HFFc6 (cell line): ENCODE measurements at regions not wholly inside any gene's neighbourhood (a gene's known extent, or its start where the extent isn't known, plus 50 kb on each side); places are given as distances from the start of the nearest gene placed in this dataset.
A peak's percentile ranks its signal among the peaks of the same experiment; 100 is the strongest.
"Not testable (repeated sequence)": the region's sequence is repeated elsewhere in the genome, so short reads cannot be mapped to it uniquely, and the experiment has no call there.

ENCODE experiments used
- DNase-seq: peaks from one replicate; pipeline ENCODE4 v3.0.0-alpha.2; 2018
- H3K27ac Mint-ChIP-seq: 2 replicates; pipeline ENCODE4 v1.8.0; 2020; ENCODE audit warnings: mild to moderate bottlenecking, mixed read lengths
- H3K27me3 Mint-ChIP-seq: 2 replicates; pipeline ENCODE4 v1.8.0; 2021; ENCODE audit warnings: mild to moderate bottlenecking, moderate library complexity, mixed read lengths; ENCODE audit not compliant: insufficient read depth
- H3K36me3 Mint-ChIP-seq: 2 replicates; pipeline ENCODE4 v1.8.0; 2021; ENCODE audit warnings: low read depth, mixed read lengths
- H3K4me1 Mint-ChIP-seq: 2 replicates; pipeline ENCODE4 v1.8.0; 2020; ENCODE audit warnings: low read depth, mixed read lengths
- H3K4me3 Mint-ChIP-seq: 2 replicates; pipeline ENCODE4 v1.8.0; 2020; ENCODE audit warnings: mild to moderate bottlenecking, moderate library complexity, mixed read lengths
- H3K9me3 Mint-ChIP-seq: 2 replicates; pipeline ENCODE4 v1.8.0; 2020; ENCODE audit warnings: mild to moderate bottlenecking, mixed read lengths
- TF ChIP-seq, protein P1 (sequence below): fragments of 200-600 bp; sonication (generic); IDR thresholded peaks from 2 replicates; pipeline ENCODE4 v1.5.0; 2021; ENCODE audit warnings: antibody characterized with exemption, mild to moderate bottlenecking

DNA sequence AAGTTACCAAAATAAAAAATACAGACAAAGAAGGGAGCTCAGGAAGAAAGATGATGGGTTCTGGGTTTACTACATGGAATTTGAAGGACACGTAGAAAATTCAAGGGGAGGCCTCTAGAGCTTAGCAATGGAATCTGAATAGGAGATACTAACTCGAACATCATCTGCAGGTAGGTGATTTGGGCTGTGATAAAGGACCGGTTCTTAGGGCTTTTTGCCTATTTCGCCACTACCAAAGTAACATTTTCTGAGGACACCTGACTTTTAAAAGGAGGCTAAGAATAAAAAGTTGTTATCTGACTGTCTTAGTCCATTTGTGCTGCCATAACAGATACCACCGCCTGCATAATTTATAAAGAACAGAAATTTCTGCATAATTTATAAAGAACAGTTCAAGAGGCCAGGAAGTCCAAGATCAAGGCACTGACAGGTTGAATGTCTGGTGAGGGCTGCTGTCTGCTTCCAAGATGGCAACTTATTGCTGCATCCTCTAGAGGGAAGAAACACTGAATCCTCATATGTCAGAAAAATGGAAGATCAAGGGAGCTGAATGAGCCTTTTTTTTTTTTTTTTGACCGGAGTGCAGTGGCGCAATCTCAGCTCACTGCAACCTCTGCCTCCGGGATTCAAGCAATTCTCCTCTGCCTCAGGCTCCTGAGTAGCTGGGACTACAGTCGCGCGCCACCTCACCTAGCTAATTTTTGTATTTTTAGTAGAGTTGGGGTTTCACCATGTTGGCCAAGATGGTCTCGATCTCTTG lies 67.9 kb upstream of the UBE2E2 start:
- no peaks in the 10 kb centered on the region; the same call in 1 of the 2 replicates for H3K27me3 Mint-ChIP-seq
- no peaks in the 10 kb centered on the region for H3K9me3 Mint-ChIP-seq
- no peak for DNase-seq
- no peak overlapping the region for H3K27ac Mint-ChIP-seq
- TF ChIP-seq, protein P1, sequence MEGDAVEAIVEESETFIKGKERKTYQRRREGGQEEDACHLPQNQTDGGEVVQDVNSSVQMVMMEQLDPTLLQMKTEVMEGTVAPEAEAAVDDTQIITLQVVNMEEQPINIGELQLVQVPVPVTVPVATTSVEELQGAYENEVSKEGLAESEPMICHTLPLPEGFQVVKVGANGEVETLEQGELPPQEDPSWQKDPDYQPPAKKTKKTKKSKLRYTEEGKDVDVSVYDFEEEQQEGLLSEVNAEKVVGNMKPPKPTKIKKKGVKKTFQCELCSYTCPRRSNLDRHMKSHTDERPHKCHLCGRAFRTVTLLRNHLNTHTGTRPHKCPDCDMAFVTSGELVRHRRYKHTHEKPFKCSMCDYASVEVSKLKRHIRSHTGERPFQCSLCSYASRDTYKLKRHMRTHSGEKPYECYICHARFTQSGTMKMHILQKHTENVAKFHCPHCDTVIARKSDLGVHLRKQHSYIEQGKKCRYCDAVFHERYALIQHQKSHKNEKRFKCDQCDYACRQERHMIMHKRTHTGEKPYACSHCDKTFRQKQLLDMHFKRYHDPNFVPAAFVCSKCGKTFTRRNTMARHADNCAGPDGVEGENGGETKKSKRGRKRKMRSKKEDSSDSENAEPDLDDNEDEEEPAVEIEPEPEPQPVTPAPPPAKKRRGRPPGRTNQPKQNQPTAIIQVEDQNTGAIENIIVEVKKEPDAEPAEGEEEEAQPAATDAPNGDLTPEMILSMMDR, result no peak
- H3K4me3 Mint-ChIP-seq, result no peak overlapping the region
- no peaks in the 10 kb centered on the region for H3K36me3 Mint-ChIP-seq
- no peaks in the 10 kb centered on the region for H3K4me1 Mint-ChIP-seq

DNA sequence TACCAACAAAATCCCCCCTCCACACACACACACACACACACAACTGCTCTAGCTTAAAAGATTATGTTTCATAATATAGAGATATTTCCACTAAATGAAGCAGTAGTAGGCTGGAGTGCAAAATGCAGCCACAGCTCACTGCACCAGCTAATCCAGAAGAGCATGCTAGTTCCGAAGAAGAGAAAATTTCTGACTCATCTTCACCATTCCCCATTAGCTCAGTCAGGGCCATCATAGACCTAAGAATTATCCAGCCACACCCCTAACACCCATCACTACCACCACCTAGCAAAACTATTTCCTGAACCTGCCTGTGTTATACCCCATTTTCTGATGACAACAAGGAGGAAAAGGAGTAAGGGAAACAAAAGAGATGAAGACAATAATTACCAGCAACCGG lies 67.1 kb upstream of the UBE2E2 start:
- H3K27me3 Mint-ChIP-seq, result no peaks in the 10 kb centered on the region; the same call in 1 of the 2 replicates
- no peaks in the 10 kb centered on the region for H3K36me3 Mint-ChIP-seq
- no peak overlapping the region for H3K4me3 Mint-ChIP-seq
- TF ChIP-seq, protein P1, result no peak
- H3K27ac Mint-ChIP-seq, result no peak overlapping the region
- no peaks in the 10 kb centered on the region for H3K9me3 Mint-ChIP-seq
- no peaks in the 10 kb centered on the region for H3K4me1 Mint-ChIP-seq
- DNase-seq, result no peak

DNA sequence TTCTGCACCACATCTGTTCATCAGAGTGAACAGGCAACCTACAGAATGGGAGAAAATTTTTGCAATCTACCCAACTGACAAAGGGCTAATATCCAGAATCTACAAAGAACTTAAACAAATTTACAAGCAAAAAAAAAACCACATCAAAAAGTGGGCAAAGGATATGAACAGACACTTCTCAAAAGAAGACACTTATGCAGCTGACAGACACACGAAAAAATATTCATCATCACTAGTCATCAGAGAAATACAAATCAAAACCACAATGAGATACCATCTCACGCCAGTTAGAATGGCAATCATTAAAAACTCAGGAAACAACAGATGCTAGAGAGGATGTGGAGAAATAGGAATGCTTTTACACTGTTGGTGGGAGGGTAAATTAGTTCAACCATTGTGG lies 59.1 kb upstream of the UBE2E2 start:
- H3K4me1 Mint-ChIP-seq, result not testable (repeated sequence)
- DNase-seq, result peak; percentile 6

DNA sequence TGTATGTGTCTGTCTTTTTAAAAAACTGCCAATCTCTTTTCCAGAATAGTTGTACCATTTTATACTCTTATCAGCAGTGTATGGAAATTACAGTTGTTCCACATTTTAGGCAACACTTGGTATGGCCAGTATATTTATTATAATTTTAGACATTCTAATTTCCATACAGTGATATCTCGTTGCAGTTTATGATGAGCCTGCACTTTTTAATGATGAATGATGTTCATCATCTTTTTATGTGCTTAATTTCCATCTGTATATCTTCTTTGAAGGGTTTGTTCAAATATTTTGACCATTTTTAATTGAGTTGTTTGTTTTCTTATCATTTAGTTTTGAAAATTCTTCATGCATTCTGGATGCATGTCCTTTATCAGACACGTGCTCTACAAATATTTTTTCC lies 57.0 kb upstream of the UBE2E2 start:
- H3K4me1 Mint-ChIP-seq, result peaks cover 7% of the 10 kb centered on the region; the same call in 1 of the 2 replicates
- DNase-seq, result no peak
- peaks cover 12% of the 10 kb centered on the region for H3K27me3 Mint-ChIP-seq
- no peaks in the 10 kb centered on the region for H3K9me3 Mint-ChIP-seq
- no peak overlapping the region for H3K27ac Mint-ChIP-seq
- TF ChIP-seq, protein P1, result no peak
- H3K4me3 Mint-ChIP-seq, result no peak overlapping the region
- 0 out of 2 replicates have a peak, but pooled peaks cover 4% of the 10 kb centered on the region for H3K36me3 Mint-ChIP-seq

More for the DNA sequence above, 59.1 kb upstream of the UBE2E2 start:
- H3K27me3 Mint-ChIP-seq, result peaks cover 12% of the 10 kb centered on the region
- H3K4me3 Mint-ChIP-seq, H3K27ac Mint-ChIP-seq, H3K36me3 Mint-ChIP-seq, H3K9me3 Mint-ChIP-seq: not testable (repeated sequence)

DNA sequence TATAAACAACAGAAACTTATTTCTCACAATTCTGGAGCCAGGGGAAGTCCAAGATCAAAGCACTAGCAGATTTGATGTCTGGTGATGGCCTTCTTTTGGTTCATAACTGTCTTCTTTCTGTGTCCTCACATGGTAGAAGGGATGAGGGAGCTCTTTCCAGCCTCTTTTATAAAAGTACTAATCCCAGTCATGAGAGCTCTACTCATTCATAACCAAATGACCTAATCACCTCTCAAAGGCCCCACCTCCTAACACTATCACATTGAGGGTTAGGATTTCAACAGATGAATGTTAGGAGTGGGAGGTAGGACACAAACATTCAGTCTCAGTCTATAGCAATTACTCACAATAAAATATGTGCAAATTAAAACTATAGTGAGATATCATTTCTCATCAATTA lies 50.1 kb upstream of the UBE2E2 start:
- Mint-ChIP-seq H3K27ac (no peak overlapping the region), H3K4me1 (no peaks in the 10 kb centered on the region), H3K9me3 (no peaks in the 10 kb centered on the region), H3K36me3 (peaks cover 11% of the 10 kb centered on the region; the same call in 1 of the 2 replicates), H3K27me3 (peaks cover 6% of the 10 kb centered on the region), H3K4me3 (no peak overlapping the region)
- no peak for DNase-seq
- TF ChIP-seq, protein P1, result no peak
